K562 (cell line): ENCODE measurements at regions not wholly inside any gene's neighbourhood (a gene's known extent, or its start where the extent isn't known, plus 50 kb on each side); places are given as distances from the start of the nearest gene placed in this dataset.

Source experiments
- ARID3A ChIP-seq: IDR thresholded peaks from 2 replicates; pipeline ENCODE4 v1.6.1; 2012; ENCODE audit warnings: low read depth, low read length, improper control_type of control experiment, borderline replicate concordance
- ATF4 ChIP-seq: fragments of 450-650 bp; formaldehyde crosslinking; IDR thresholded peaks from 2 replicates; pipeline ENCODE4 v1.4.0; 2022; ENCODE audit warnings: mild to moderate bottlenecking, moderate library complexity
- CBFA2T2 ChIP-seq: fragments of 450-650 bp; conservative IDR thresholded peaks from 2 replicates; pipeline ENCODE4 v1.6.1; 2017; ENCODE audit warnings: mild to moderate bottlenecking
- CBX3 ChIP-seq, 2 experiments: IDR thresholded peaks; 1 replicate in 1 of 2; 2 replicates in 1 of 2; pipeline ENCODE4 v1.6.1; 2012; ENCODE audit warnings: inconsistent platforms in 2 of 2, low read length in 2 of 2, borderline replicate concordance in 1 of 2, control low read depth in 1 of 2
- CXXC5 ChIP-seq: fragments of 250-450 bp; sonication (Bioruptor Pico); IDR thresholded peaks from 2 replicates; pipeline ENCODE4 v1.8.0; 2022; ENCODE audit warnings: inconsistent platforms, mild to moderate bottlenecking, moderate library complexity
- DEAF1 ChIP-seq: fragments of 450-650 bp; formaldehyde crosslinking; IDR thresholded peaks from 2 replicates; pipeline ENCODE4 v1.4.0; 2020; ENCODE audit warnings: mild to moderate bottlenecking, moderate library complexity
- EP300 ChIP-seq: IDR thresholded peaks from 2 replicates; pipeline ENCODE4 v1.6.1; 2012; ENCODE audit warnings: low read length, improper control_type of control experiment
- EP400 ChIP-seq: fragments of 450-650 bp; IDR thresholded peaks from 2 replicates; pipeline ENCODE4 v1.6.1; 2017; ENCODE audit warnings: antibody characterized with exemption, mild to moderate bottlenecking, moderate library complexity
- FOXK1 ChIP-seq: sonication (generic); formaldehyde crosslinking; IDR thresholded peaks from 2 replicates; pipeline ENCODE4 v1.8.0; 2022; ENCODE audit warnings: missing genetic modification reagents, mild to moderate bottlenecking, borderline replicate concordance
- FOXM1 ChIP-seq, 2 experiments: fragments of 450-650 bp in 1 of 2; sonication (generic) in 1 of 2; formaldehyde crosslinking in 1 of 2; IDR thresholded peaks; 2 replicates each; pipeline versions ENCODE4 v1.6.1 to v1.9.0; 2017 to 2022; ENCODE audit warnings: low read depth in 2 of 2, mild to moderate bottlenecking in 2 of 2, missing genetic modification reagents in 1 of 2, moderate library complexity in 1 of 2
- GABPB1 ChIP-seq: sonication (generic); formaldehyde crosslinking; IDR thresholded peaks from 2 replicates; pipeline ENCODE4 v1.8.0; 2022; ENCODE audit warnings: mild to moderate bottlenecking, missing genetic modification reagents
- HDAC2 ChIP-seq: fragments of 450-650 bp; IDR thresholded peaks from 2 replicates; pipeline ENCODE4 v1.6.1; 2016; ENCODE audit warnings: mild to moderate bottlenecking
- MECOM ChIP-seq: fragments of 250-450 bp; sonication (Bioruptor Pico); IDR thresholded peaks from 2 replicates; pipeline ENCODE4 v1.8.0; 2022; ENCODE audit warnings: inconsistent platforms
- MTA1 ChIP-seq: fragments of 450-650 bp; IDR thresholded peaks from 2 replicates; pipeline ENCODE4 v1.6.1; 2017; ENCODE audit warnings: borderline replicate concordance
- NBN ChIP-seq: fragments of 450-650 bp; IDR thresholded peaks from 2 replicates; pipeline ENCODE4 v1.6.1; 2016; ENCODE audit warnings: low read depth, mild to moderate bottlenecking
- RBFOX2 ChIP-seq: fragments of 200-400 bp; formaldehyde crosslinking; IDR thresholded peaks from 2 replicates; pipeline ENCODE4 v1.6.1; 2017; ENCODE audit warnings: low read depth, mild to moderate bottlenecking, low read length, moderate library complexity
- RCOR1 ChIP-seq, 2 experiments: IDR thresholded peaks; 2 replicates each; pipeline ENCODE4 v1.6.1; 2012; ENCODE audit warnings: low read depth in 2 of 2, low read length in 2 of 2, borderline replicate concordance in 1 of 2, improper control_type of control experiment in 1 of 2
- RFX1 ChIP-seq: fragments of 450-650 bp; IDR thresholded peaks from 2 replicates; pipeline ENCODE4 v1.6.1; 2016; ENCODE audit warnings: mild to moderate bottlenecking, moderate library complexity
- RNF2 ChIP-seq: sonication (generic); IDR thresholded peaks from 2 replicates; pipeline ENCODE4 v1.6.1; 2016
- SOX6 ChIP-seq: fragments of 450-650 bp; IDR thresholded peaks from 2 replicates; pipeline ENCODE4 v1.6.1; 2014; ENCODE audit warnings: mild to moderate bottlenecking
- UBTF ChIP-seq, 2 experiments: IDR thresholded peaks; 2 replicates each; pipeline ENCODE4 v1.6.1; 2012; ENCODE audit warnings: improper control_type of control experiment in 2 of 2, low read depth in 2 of 2, low read length in 2 of 2, borderline replicate concordance in 1 of 2
- ZNF175 ChIP-seq: fragments of 200-800 bp; sonication (Bioruptor generic); IDR thresholded peaks from 2 replicates; pipeline ENCODE4 v1.6.1; 2016; ENCODE audit warnings: low read depth, mild to moderate bottlenecking, missing genetic modification characterization, missing compliant biosample characterization
- ZNF444 ChIP-seq: fragments of 250-450 bp; sonication (Bioruptor Pico); IDR thresholded peaks from 2 replicates; pipeline ENCODE4 v1.4.0; 2020; ENCODE audit warnings: mild to moderate bottlenecking, moderate library complexity
- ZNF780A ChIP-seq: fragments of 250-450 bp; sonication (Bioruptor Pico); IDR thresholded peaks from 2 replicates; pipeline ENCODE4 v1.5.0; 2021; ENCODE audit warnings: mild to moderate bottlenecking

GRCh38 chr3:171956705-171957104, 82.7 kb upstream of the FNDC3B start (continued):
- TF ChIP-seq FOXM1 (IDR thresholded peaks at IDR 0.05; ENCODE audit: low read depth) (peak; percentile 54), FOXM1 (CRISPR knock-in tag; IDR thresholded peaks at IDR 0.05; ENCODE audit: low read depth) (no peak), EP400 (peak; percentile 61), NBN (peak; percentile 75), ZNF175 (CRISPR knock-in tag) (peak; percentile 86), CBX3 (IDR thresholded peaks at IDR 0.05; ENCODE audit: borderline replicate concordance in 1 of 2, low read length in 2 of 2) (0 out of 3 replicates have a peak, but pooled peaks of 1 of the 2 experiments have one; percentile 12), CXXC5 (CRISPR knock-in tag) (peak; percentile 81), RBFOX2 (no peak), CBFA2T2 (peak; percentile 74), ZNF444 (CRISPR knock-in tag) (no peak), RFX1 (0 out of 2 replicates have a peak, but pooled peaks have one; percentile 21), ZNF780A (CRISPR knock-in tag) (no peak), HDAC2 (peak; percentile 73; the same call in 1 of the 2 replicates), MTA1 (peak; percentile 77), SOX6 (peak; percentile 64), UBTF (IDR thresholded peaks at IDR 0.05; ENCODE audit: borderline replicate concordance in 1 of 2, low read depth in 2 of 2, low read length in 2 of 2) (0 out of 4 replicates have a peak, but pooled peaks of 1 of the 2 experiments have one; percentile 17), DEAF1 (CRISPR knock-in tag) (0 out of 2 replicates have a peak, but pooled peaks have one; percentile 16), ATF4 (CRISPR knock-in tag) (peak; percentile 73; the same call in 1 of the 2 replicates), FOXK1 (CRISPR knock-in tag) (no peak), GABPB1 (0 out of 2 replicates have a peak, but pooled peaks have one; percentile 35), EP300 (peak; percentile 84), ARID3A (peak; percentile 16; the same call in 1 of the 2 replicates), RCOR1 (IDR thresholded peaks at IDR 0.05; ENCODE audit: borderline replicate concordance in 1 of 2, low read depth in 2 of 2, low read length in 2 of 2) (peak in 1 of 2 experiments; percentile 62; a peak in 1 of 4 replicates), RNF2 (peak; percentile 29; the same call in 1 of the 2 replicates), MECOM (0 out of 2 replicates have a peak, but pooled peaks have one; percentile 28)
